ENCODE measurements at regions not wholly inside any gene's neighbourhood (a gene's known extent, or its start where the extent isn't known, plus 50 kb on each side); places are given as distances from the start of the nearest gene placed in this dataset.

GRCh38 chr2:224293976-224294375 lies 107.9 kb downstream of the FAM124B start:
- FAIRE-seq (no peak), ATAC-seq (no peak), DNase-seq (ENCODE audit: low read depth, low spot score) (no peak)
- Histone ChIP-seq H3K9me3 (replicated peaks; ENCODE audit: control insufficient read depth, insufficient read depth, low read length) (no peaks in the 10 kb centered on the region; the same call in 1 of the 3 replicates), H3K4me1 (ENCODE audit: control insufficient read depth, insufficient read depth, low read length) (no peaks in the 10 kb centered on the region), H3K9ac (ENCODE audit: control insufficient read depth, insufficient read depth, low read length) (no peak overlapping the region), H4K20me1 (ENCODE audit: control insufficient read depth, insufficient read depth) (no peaks in the 10 kb centered on the region), H3K27ac (ENCODE audit: control insufficient read depth, insufficient read depth) (no peak overlapping the region), H3K36me3 (ENCODE audit: control insufficient read depth in 2 of 2, insufficient read depth in 2 of 2, low read length in 1 of 2) (no peaks in the 10 kb centered on the region), H3K4me2 (ENCODE audit: control insufficient read depth, insufficient read depth) (no peak overlapping the region), H3K79me2 (ENCODE audit: control insufficient read depth, insufficient read depth, low read length) (no peaks in the 10 kb centered on the region), H3K27me3 (replicated peaks in 1 of 2; ENCODE audit: control insufficient read depth in 2 of 2, insufficient read depth in 2 of 2, low read length in 1 of 2) (no peaks in the 10 kb centered on the region), H2AFZ (ENCODE audit: control insufficient read depth, low read depth, low read length) (no peak overlapping the region), H3K4me3 (no peak overlapping the region)
- ChIA-PET POLR2A (no interaction called here), RAD21 (ENCODE audit: unreplicated experiment) (no interaction called here), SMC1A (ENCODE audit: uncharacterized antibody, unreplicated experiment) (no interaction called here), CTCF (no interaction called here)
- intact Hi-C loops (cut with micrococcal nuclease; ENCODE audit: unreplicated experiment): no loop called here
- 29% methylated on average over 6 of the region's 6 CpGs for WGBS (ENCODE audit: insufficient coverage, insufficient replicate concordance, low lambda C conversion rate, missing lambda C conversion rate)
- in situ Hi-C loops (cut with MboI): no loop called here
- TF ChIP-seq DPF2 (IDR thresholded peaks at IDR 0.05) (no peak), BMI1 (IDR thresholded peaks at IDR 0.05; ENCODE audit: borderline replicate concordance) (no peak), STAT1 (conservative IDR thresholded peaks at IDR 0.05) (no peak), PAX8 (IDR thresholded peaks at IDR 0.05) (no peak), HDAC6 (IDR thresholded peaks at IDR 0.05; ENCODE audit: unreplicated experiment) (no peak), RELA (IDR thresholded peaks at IDR 0.05; ENCODE audit: borderline replicate concordance, partially characterized antibody) (no peak), CUX1 (IDR thresholded peaks at IDR 0.05; ENCODE audit: insufficient replicate concordance, low read depth, low read length) (no peak), HCFC1 (IDR thresholded peaks at IDR 0.05; ENCODE audit: low read length) (no peak), NRF1 (conservative IDR thresholded peaks at IDR 0.05; ENCODE audit: low read depth, low read length) (no peak), CEBPB (IDR thresholded peaks at IDR 0.05; ENCODE audit: borderline replicate concordance in 1 of 2, low read depth in 2 of 2, low read length in 2 of 2) (no peak), SPI1 (IDR thresholded peaks at IDR 0.05; ENCODE audit: borderline replicate concordance, insufficient read depth, low read depth, low read length) (no peak), RUNX3 (IDR thresholded peaks at IDR 0.05; ENCODE audit: low read length) (no peak), MAX (IDR thresholded peaks at IDR 0.05; ENCODE audit: low read depth, low read length) (no peak), SREBF1 (IDR thresholded peaks at IDR 0.05; ENCODE audit: low read length) (no peak)
- TF ChIP-seq, protein P1, sequence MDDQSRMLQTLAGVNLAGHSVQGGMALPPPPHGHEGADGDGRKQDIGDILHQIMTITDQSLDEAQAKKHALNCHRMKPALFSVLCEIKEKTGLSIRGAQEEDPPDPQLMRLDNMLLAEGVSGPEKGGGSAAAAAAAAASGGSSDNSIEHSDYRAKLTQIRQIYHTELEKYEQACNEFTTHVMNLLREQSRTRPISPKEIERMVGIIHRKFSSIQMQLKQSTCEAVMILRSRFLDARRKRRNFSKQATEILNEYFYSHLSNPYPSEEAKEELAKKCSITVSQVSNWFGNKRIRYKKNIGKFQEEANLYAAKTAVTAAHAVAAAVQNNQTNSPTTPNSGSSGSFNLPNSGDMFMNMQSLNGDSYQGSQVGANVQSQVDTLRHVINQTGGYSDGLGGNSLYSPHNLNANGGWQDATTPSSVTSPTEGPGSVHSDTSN (IDR thresholded peaks at IDR 0.05; ENCODE audit: insufficient replicate concordance, low read depth, low read length): no peak
- TF ChIP-seq, protein P2, sequence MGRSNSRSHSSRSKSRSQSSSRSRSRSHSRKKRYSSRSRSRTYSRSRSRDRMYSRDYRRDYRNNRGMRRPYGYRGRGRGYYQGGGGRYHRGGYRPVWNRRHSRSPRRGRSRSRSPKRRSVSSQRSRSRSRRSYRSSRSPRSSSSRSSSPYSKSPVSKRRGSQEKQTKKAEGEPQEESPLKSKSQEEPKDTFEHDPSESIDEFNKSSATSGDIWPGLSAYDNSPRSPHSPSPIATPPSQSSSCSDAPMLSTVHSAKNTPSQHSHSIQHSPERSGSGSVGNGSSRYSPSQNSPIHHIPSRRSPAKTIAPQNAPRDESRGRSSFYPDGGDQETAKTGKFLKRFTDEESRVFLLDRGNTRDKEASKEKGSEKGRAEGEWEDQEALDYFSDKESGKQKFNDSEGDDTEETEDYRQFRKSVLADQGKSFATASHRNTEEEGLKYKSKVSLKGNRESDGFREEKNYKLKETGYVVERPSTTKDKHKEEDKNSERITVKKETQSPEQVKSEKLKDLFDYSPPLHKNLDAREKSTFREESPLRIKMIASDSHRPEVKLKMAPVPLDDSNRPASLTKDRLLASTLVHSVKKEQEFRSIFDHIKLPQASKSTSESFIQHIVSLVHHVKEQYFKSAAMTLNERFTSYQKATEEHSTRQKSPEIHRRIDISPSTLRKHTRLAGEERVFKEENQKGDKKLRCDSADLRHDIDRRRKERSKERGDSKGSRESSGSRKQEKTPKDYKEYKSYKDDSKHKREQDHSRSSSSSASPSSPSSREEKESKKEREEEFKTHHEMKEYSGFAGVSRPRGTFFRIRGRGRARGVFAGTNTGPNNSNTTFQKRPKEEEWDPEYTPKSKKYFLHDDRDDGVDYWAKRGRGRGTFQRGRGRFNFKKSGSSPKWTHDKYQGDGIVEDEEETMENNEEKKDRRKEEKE (IDR thresholded peaks at IDR 0.05): no peak
- no TSS peak for BruUV-seq (replicated peaks)

Data from GM12878 (cell line).